ENCODE measurements at regions not wholly inside any gene's neighbourhood (a gene's known extent, or its start where the extent isn't known, plus 50 kb on each side); places are given as distances from the start of the nearest gene placed in this dataset.

DNA sequence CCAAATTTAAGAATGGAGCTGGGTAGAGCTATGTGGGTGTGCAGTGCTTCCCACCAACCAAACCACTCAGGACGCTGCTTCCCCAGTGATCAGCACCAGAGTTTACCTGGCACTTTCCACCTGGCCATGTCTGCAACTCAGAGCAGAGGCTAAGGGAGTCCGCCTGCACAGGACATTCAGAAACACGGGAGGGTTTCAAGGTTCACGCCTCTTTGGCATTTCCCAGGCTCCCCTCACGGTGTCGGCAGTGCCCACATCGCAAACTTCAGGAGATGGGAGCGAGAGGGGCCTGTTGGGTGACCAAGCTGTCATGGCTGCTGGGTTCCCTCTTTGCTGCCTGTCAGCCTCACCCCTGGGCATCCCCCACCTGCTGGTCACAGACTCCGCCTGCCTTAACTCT, 161.5 kb downstream of the NXNL2 start:
- Histone ChIP-seq H3K4me2 (ENCODE audit: control insufficient read depth, insufficient read depth) (no peak overlapping the region), H3K4me1 (ENCODE audit: control insufficient read depth, insufficient read depth, low read length) (no peaks in the 10 kb centered on the region), H3K79me2 (ENCODE audit: control insufficient read depth, insufficient read depth, low read length) (no peaks in the 10 kb centered on the region), H3K27ac (ENCODE audit: control insufficient read depth, insufficient read depth) (no peak overlapping the region), H2AFZ (ENCODE audit: control insufficient read depth, low read depth, low read length) (no peak overlapping the region), H3K27me3 (replicated peaks in 1 of 2; ENCODE audit: control insufficient read depth in 2 of 2, insufficient read depth in 2 of 2, low read length in 1 of 2) (no peaks in the 10 kb centered on the region), H3K9ac (ENCODE audit: control insufficient read depth, insufficient read depth, low read length) (no peak overlapping the region), H3K9me3 (replicated peaks; ENCODE audit: control insufficient read depth, insufficient read depth, low read length) (no peaks in the 10 kb centered on the region), H3K36me3 (ENCODE audit: control insufficient read depth in 2 of 2, insufficient read depth in 2 of 2, low read length in 1 of 2) (no peaks in the 10 kb centered on the region), H3K4me3 (no peak overlapping the region), H4K20me1 (ENCODE audit: control insufficient read depth, insufficient read depth) (no peaks in the 10 kb centered on the region)
- POLR2A ChIA-PET, result no interaction called here
- in situ Hi-C loops (cut with MboI), result no loop called here
- TF ChIP-seq, protein P1, sequence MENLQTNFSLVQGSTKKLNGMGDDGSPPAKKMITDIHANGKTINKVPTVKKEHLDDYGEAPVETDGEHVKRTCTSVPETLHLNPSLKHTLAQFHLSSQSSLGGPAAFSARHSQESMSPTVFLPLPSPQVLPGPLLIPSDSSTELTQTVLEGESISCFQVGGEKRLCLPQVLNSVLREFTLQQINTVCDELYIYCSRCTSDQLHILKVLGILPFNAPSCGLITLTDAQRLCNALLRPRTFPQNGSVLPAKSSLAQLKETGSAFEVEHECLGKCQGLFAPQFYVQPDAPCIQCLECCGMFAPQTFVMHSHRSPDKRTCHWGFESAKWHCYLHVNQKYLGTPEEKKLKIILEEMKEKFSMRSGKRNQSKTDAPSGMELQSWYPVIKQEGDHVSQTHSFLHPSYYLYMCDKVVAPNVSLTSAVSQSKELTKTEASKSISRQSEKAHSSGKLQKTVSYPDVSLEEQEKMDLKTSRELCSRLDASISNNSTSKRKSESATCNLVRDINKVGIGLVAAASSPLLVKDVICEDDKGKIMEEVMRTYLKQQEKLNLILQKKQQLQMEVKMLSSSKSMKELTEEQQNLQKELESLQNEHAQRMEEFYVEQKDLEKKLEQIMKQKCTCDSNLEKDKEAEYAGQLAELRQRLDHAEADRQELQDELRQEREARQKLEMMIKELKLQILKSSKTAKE (IDR thresholded peaks at IDR 0.05; ENCODE audit: low read depth, poor library complexity, severe bottlenecking), result no peak
- TF ChIP-seq TCF3 (IDR thresholded peaks at IDR 0.05; ENCODE audit: borderline replicate concordance, insufficient read depth, low read depth, low read length), result no peak
- TF ChIP-seq ZNF622 (IDR thresholded peaks at IDR 0.05), result no peak
- TF ChIP-seq BRCA1 (IDR thresholded peaks at IDR 0.05; ENCODE audit: low read depth, low read length), result no peak
- TF ChIP-seq, protein P2, sequence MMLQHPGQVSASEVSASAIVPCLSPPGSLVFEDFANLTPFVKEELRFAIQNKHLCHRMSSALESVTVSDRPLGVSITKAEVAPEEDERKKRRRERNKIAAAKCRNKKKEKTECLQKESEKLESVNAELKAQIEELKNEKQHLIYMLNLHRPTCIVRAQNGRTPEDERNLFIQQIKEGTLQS (IDR thresholded peaks at IDR 0.05; ENCODE audit: borderline replicate concordance, extremely low read depth, low read depth, low read length), result no peak
- TF ChIP-seq RCOR1 (conservative IDR thresholded peaks at IDR 0.05; ENCODE audit: low read depth, low read length), result no peak
- no peak for TF ChIP-seq POLR2A (IDR thresholded peaks at IDR 0.05; ENCODE audit: low read depth, low read length)
- TF ChIP-seq POLR2AphosphoS2 (IDR thresholded peaks at IDR 0.05; ENCODE audit: low read depth, low read length), result no peak
- no peak for TF ChIP-seq MYB (IDR thresholded peaks at IDR 0.05; ENCODE audit: borderline replicate concordance, low read depth, low read length)
- no peak for TF ChIP-seq RELA (IDR thresholded peaks at IDR 0.05; ENCODE audit: borderline replicate concordance, partially characterized antibody)
- TF ChIP-seq CHD1 (IDR thresholded peaks at IDR 0.05; ENCODE audit: low read depth, low read length), result no peak
- TF ChIP-seq LARP7 (IDR thresholded peaks at IDR 0.05), result no peak
- TF ChIP-seq, protein P3, sequence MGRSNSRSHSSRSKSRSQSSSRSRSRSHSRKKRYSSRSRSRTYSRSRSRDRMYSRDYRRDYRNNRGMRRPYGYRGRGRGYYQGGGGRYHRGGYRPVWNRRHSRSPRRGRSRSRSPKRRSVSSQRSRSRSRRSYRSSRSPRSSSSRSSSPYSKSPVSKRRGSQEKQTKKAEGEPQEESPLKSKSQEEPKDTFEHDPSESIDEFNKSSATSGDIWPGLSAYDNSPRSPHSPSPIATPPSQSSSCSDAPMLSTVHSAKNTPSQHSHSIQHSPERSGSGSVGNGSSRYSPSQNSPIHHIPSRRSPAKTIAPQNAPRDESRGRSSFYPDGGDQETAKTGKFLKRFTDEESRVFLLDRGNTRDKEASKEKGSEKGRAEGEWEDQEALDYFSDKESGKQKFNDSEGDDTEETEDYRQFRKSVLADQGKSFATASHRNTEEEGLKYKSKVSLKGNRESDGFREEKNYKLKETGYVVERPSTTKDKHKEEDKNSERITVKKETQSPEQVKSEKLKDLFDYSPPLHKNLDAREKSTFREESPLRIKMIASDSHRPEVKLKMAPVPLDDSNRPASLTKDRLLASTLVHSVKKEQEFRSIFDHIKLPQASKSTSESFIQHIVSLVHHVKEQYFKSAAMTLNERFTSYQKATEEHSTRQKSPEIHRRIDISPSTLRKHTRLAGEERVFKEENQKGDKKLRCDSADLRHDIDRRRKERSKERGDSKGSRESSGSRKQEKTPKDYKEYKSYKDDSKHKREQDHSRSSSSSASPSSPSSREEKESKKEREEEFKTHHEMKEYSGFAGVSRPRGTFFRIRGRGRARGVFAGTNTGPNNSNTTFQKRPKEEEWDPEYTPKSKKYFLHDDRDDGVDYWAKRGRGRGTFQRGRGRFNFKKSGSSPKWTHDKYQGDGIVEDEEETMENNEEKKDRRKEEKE (IDR thresholded peaks at IDR 0.05), result no peak
- DNase-seq (ENCODE audit: low read depth, low spot score) (no peak), FAIRE-seq (no peak), ATAC-seq (no peak)
- CTCF ChIA-PET, result no interaction called here
- RAD21 ChIA-PET (ENCODE audit: unreplicated experiment), result no interaction called here
- intact Hi-C loops (cut with micrococcal nuclease; ENCODE audit: unreplicated experiment), result no loop called here
- 36% methylated on average over 9 of the region's 9 CpGs for WGBS (ENCODE audit: insufficient coverage, insufficient replicate concordance, low lambda C conversion rate, missing lambda C conversion rate)
- SMC1A ChIA-PET (ENCODE audit: uncharacterized antibody, unreplicated experiment), result no interaction called here
- BruUV-seq (replicated peaks), result no TSS peak
